HG03521 (cell line): ENCODE measurements at regions not wholly inside any gene's neighbourhood (a gene's known extent, or its start where the extent isn't known, plus 50 kb on each side); places are given as distances from the start of the nearest gene placed in this dataset.
A peak's percentile ranks its signal among the peaks of the same experiment; 100 is the strongest.
"Not testable (repeated sequence)": the region's sequence is repeated elsewhere in the genome, so short reads cannot be mapped to it uniquely, and the experiment has no call there.

Source experiments
- ATAC-seq: cut with Tn5 transposase; IDR thresholded peaks from one replicate; pipeline ENCODE4 v1.9.1; 2021; ENCODE audit warnings: mild to moderate bottlenecking, moderate library complexity; ENCODE audit not compliant: unreplicated experiment

DNA sequence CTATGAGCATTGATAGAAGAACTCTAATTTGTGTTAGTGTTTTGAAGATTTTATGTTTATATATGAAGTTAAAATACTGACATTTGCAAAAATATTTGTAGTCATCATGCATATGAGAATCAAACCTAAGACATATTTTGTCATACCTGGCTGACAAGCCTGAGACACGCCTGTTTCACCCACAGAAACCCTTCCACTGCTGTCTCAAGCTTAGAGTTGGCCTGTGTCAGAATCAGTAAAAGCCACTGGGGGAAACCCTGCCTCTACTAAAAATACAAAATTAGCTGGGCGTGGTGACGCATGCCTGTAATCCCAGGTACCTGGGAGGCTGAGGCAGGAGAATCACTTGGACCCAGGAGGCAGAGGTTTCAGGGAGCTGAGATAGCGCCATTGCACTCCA lies 218.0 kb upstream of the C1QTNF3 start:
- not testable (repeated sequence) for ATAC-seq

DNA sequence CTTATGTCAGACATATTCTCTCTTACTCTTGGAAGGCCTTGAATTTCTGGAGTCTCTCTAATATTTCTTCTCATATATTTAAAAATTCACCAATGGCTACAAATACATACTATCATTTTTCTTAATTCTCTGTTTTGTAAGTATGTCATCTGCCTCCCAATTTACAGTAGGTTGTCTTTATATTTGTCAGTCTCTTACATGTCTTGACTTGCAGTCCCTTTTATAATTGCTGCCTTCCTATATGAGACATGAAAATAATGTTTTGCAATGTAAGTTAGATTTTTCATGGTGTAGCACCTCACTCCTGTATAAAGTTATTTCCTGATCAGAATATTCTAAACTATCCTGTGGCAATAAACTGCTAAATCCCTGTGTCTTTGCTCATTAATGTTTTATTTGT lies 223.1 kb upstream of the C1QTNF3 start:
- not testable (repeated sequence) for ATAC-seq

DNA sequence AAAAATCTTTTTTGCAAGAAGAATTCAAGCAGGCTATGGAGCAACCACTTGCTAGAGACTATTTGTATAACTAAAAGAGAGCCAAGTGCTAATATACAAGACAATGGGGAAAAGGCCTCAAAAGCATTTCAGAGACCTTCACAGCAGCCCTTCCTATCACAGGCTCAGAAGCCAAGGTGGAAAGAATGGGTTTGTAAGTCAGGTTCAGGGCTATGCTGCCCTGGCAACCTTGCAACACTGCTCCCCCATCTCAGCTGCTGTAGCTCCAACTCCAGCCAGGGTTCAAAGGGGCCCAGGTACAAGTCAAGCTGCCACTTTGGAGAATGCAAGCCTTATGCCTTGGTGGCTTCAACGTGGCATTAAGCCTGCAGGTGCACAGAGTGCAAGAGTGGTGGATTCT lies 253.7 kb upstream of the C1QTNF3 start:
- ATAC-seq, result not testable (repeated sequence)

DNA sequence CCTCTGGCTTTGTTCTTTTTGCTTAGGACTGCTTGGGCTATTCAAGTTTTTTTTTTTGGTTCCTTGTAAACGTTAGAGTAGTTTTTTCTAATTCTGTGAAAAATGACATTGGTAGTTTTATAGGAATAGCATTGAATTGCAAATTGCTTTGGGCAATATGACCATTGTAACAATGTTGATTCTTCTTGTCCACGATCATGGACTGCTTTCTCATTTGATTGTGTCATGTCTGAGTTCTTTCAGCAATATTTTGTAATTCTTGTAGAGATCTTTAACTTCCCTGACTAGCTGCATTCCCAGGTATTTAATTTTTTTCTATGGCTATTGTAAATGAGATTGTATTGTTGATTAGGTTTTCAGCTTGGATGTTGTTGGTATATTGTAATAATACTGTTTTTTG lies 286.2 kb upstream of the C1QTNF3 start:
- not testable (repeated sequence) for ATAC-seq

DNA sequence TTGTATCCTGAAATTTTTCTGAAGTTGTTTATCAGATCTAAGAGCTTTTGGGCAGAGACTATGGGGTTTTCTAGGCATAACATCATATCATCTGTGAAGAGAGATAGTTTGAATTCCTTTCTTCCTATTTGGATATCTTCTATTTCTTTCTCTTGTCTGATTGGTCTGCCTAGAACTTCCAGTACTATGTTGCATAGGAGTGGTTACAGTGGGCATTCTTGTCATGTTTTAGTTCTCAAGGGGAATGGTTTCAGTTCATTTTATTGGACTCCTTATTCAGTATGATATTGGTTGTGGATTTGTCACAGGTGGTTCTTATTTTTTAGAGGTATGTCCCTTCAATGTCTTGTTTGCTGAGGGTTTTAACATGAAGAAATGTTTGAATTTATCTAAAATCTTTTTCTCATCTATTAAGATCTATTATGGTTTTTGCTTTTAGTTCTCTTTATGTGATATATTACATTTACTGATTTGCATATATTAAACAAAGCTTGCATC lies 286.6 kb upstream of the C1QTNF3 start:
- ATAC-seq, result not testable (repeated sequence)

DNA sequence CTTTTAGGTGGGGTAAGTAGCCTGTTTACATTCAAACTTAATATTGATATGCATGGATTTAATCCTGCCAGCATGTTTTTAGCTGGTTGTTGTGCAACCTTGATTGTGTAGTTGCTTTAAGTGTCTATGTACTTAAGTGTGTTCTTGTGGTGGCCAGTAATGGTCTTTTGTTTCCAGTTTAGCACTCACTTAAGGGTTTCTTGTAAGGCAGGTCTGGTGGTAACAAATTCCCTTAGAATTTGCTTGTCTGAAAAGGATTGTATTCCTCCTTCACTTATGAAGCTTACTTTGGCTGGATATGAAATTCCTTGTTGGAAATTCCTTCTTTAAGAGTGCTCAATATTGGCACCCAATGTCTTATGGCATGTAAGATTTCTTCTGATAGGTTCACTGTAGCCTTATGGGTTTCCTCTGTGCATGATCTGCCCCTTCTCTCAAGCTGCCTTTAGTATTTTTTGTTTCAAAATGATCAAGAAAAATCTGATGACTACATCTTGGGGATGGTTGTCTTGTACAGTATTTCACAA lies 289.0 kb upstream of the C1QTNF3 start:
- ATAC-seq, result not testable (repeated sequence)

DNA sequence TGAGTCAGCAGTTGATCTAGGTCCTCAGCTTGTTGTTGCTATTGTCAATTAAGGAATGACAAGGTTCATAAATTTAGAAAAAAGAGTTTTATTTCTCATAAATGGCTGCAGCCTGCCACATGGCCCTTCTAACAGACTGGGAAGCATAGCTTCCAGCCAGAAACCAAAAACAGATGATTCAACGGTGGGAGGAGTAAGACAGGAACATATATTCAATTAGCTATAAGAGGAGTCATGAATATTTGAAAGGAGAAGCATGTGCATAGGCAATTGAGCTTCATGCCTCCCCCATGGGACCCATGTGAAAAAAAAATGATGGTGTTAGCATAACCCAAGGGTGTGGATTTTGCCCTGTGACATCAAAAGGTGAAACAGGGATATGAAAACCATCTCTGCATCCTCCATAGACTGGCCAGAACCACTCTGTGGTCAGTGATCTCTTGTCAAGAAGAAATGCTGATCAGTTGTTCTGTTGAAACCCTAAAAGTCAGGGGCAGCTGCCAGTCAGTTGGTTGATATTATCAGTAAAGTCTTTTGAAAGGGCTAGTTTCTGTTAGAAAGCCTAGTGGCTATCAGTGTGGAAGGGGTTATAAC lies 296.5 kb upstream of the C1QTNF3 start:
- ATAC-seq, result not testable (repeated sequence)

DNA sequence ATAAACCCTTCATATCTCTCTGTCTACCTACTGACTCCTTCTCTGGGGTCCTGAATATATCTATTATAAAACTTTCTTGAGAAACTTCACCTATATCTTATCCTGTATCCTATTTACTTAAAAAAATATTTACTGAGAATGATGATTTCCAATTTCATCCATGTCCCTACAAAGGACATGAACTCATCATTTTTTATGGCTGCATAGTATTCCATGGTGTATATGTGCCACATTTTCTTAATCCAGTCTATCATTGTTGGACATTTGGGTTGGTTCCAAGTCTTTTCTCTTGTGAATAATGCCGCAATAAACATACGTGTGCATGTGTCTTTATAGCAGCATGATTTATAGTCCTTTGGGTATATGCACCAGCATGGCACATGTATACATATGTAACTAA lies 301.7 kb upstream of the RAI14 start:
- ATAC-seq, result not testable (repeated sequence)

DNA sequence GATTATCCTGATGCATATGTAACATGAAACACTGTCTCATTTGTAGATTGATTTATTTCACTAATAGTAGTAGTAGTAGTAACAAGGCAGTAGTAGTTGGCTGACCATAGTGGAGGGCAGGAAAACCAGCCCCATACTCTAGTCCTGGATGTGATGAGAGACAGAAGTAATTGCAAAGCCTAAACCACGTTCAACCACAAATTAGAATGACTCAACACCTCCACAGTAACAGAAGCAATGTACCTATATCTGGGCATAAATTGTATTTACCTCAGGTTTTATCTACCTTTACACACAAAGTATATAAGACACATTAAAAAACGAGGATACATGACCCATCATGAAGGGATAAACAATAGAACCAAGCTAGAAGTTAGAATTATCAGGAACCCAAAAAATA lies 284.7 kb upstream of the RAI14 start:
- not testable (repeated sequence) for ATAC-seq

DNA sequence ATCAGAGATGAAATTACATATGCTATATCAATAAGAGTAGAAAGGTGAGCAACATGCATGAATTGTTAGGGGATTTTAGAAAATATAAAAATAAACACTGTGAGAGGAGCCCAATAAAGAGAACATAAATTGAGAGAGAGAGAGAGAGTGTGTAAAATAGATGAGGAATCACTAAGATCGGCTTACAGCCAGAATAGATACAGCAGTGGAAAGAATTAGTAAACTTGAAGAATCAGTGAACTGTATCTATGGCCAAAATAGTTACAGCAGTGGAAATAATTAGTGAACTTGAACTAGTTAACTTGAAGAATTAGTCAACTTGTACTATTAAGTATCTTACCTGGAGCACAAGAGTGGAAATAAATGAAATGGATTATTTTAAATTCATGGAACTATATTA lies 284.3 kb upstream of the RAI14 start:
- not testable (repeated sequence) for ATAC-seq

DNA sequence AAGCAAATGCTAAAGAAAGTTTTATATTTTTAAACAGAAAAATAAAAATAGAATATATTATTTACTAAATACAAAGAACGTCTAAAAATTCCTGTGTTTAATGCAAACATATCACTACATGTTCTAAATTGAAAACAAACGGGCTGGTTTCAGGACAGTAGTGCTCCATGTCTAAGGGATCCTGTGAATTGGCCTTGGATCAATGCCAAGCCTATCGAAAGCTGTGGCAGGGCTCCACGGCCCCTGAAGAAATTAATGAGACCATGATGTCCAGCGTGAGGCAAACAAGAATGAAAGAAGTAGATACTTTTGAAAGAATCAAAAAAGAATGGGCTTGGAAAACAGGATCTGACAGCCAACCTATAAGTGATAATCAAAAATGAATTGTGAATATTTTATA lies 283.4 kb upstream of the RAI14 start:
- ATAC-seq, result not testable (repeated sequence)

DNA sequence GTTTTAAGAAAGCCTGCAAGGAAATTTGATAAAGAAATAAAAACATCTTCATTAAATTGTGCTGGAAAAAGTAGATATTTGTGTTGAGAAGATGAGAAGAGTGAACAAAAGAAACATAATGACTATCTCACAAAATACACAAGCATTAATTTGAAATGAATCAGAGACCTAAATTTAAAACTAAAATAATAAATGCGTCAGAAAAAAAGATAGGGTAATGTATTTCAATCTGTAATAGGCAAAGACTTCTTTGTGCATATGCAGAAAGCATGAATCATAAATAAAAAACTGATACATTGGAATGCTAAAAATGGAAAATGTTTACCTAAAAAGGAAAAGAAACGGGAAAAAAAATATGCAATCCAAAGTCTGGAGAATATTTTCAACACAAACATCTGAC lies 278.5 kb upstream of the RAI14 start:
- ATAC-seq, result not testable (repeated sequence)

DNA sequence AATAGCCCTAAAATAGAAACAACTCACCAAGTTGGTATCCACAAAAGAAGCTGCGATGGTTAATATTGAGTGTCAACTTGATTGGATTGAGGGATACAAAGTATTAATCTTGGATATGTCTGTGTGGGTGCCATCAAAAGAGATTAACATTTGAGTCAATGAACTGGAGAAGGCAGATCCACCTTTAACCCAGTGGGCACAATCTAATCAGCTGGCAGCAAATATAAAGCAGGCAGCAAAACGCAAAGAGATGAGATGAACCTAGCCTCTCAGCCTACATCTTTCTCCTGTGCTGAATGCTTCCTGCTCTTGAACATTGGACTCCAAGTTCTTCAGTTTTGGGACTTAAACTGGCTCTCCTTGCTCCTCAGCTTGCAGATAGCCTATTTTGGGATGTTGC lies 277.6 kb upstream of the RAI14 start:
- not testable (repeated sequence) for ATAC-seq

DNA sequence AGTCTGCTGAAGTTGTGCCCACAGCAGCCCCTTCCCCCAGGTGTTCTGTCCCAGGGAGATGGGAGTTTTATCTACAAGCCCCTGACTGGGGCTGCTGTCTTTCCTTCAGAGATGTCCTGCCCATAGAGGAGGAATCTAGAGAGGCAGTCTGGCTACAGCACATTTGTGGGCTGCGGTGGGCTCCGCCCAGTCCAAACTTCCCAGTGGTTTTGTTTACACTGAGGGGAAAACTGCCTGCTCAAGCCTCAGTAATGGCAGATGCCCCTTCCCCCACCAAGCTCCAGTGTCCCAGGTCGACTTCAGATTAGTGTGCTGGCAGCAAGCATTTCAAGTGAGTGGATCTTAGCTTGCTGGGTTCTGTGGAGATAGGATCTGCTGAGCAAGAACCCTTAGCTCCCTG lies 267.4 kb upstream of the RAI14 start:
- not testable (repeated sequence) for ATAC-seq

DNA sequence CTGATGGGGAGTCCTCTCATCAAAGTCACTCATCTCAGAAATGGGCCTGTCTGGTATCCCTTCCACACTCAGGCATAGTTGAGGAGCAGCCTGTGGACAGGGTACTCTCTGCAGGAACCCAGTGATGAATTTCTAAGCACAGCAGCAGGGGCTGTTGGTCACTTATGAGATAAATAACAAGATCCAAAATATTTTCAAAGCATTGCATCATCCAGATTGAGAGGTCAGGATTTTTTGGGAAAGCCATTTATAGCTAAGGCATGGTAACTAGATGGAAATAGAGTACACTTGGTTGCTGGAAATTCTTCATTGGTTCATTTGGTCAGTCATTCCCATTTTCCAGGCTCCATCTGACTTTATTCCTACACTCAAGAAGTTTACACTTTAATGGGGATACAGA lies 246.8 kb upstream of the RAI14 start:
- ATAC-seq, result no peak

DNA sequence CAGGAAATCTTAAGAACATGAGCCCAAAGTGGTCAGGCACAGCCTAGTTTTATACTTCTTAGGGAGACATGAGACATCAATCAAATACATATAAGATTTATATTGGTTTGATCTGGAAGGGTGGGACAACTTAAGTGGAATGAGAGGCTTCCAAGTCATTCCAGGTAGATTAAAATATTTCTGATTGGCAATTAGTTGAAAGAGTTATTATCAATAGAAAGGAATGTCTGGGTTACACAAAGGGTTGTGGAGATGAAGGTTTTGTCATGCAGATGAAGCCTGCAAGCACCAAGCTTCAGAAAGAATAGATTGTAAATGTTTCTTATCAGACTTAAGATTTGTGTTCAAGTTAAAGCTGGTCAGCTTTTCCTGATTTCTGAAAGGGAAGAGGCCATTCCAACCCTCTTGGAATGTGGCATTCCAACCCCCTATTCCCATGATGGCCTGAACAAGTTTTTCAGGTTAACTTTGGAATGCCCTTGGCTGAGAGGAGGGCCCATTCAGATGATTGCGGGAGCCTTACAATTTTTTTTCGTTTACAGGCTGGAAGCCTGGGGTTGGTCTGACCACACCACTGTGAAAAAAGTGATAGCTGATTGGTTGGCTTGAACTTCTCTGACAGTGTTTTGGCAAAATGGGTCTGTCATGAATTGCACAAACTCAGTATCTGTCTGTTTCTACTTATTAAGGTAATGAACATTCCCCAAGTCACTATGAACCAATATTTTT lies 245.6 kb upstream of the RAI14 start:
- ATAC-seq, result no peak

DNA sequence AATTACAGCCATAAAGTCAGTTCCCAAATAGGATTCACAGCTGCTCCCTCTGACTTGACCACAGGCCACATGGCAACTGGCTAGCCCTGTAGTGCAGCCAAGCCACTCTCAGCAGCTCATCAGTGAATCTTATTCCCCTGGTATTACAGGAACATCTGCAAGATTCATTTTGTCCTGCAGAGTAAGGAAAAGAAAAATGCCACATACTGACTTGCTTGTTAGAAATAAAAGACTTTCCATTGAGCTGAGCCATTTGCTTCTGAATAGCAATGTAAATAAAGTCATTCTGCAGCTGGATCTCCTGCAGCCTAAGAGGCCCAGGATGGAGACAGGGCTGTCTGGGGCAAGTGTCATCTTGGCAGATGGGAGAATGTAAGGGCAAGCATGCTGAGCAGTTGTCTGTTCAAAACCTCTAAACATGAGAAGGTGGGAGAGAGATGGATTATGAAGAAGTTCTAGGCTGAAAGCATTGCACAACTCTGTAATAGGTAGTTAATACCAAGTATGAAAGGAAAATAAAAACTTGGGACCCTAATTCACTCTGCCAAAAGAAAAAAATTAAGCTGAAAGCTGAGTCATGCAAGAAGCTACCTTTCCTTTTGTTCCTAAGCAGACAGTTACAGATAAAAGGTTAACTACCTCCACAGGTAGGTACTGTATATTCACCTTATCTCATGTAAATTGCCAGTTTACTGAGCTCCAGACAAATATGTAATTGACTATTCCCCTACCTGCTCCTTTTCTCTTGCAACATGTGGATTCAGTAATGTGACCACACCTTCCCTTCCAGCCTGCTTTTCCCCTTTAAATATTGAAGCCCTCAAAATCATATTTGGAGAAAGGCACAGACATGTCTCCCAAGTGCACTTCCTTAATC lies 244.4 kb upstream of the RAI14 start:
- ATAC-seq, result no peak

DNA sequence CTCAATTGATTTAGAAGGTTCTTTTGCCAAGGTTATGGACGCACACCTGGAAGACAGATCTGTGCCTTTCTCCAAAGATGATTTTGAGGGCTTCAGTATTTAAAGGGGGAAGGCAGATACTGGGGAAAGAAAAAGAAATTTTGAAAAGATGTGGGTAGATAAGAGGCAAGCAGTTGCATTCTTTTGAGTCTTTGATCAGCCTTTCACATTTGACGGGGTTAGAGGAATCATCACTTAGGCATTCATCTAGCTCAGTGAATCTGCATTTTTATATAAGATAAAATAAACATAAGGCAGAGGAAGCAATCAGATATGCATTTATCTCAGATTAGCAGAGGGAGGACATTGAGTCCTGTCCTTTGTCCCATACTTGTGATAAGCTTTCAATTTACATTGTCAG lies 243.4 kb upstream of the RAI14 start:
- ATAC-seq, result no peak

DNA sequence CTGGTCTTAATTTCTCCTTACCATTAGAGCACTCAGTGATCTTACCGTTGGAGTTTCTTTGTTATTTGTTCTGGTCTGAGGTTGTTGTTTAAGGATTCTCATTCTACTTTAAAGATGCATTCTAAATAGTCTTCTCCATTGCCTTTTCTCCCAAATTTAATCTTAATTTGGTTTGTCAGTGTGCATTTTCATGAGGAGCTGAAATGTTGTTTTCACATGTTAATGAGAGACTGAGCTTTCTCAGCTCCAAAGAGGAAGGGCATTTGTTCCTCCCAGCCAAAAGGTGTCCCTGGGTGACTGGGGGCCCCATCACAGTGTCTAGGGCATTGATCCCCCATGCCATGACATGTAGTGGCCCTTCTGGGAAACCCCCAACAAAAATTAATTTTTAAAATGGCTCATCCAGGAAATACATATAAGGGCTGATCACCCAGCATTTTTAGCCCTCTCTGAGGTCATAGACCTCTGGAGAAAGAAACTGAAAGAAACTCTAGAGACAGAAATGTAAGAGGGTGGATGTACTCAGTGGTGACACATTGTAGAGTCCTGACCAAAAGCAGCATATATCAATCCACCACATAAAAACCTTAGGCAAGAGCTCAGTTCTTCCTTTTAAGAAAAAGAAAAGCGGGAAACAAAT lies 240.4 kb upstream of the RAI14 start:
- peak; percentile 100 for ATAC-seq

DNA sequence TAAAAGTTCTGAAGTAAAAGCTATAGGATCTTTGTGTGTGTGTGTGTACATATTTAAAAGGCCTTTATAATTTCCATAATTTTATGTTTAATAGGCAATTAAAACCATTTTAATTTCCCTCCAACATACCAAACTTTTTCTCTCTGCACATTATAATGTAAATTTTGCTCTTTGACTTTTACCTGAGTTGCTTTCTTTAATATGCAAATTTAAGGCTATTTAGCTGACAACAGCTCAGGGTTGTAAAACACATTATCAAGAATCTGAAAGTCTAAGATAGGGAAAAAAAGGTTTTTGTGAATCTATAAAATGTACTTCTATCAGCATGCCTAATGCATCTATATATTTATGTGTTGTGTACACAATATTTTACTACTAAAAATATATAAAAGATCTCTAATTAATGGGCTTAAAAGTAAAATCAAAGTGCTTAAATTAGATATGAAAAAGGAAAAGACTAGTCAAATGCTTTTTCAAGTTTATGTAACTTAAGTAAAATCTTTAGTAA lies 239.6 kb upstream of the RAI14 start:
- no peak for ATAC-seq

DNA sequence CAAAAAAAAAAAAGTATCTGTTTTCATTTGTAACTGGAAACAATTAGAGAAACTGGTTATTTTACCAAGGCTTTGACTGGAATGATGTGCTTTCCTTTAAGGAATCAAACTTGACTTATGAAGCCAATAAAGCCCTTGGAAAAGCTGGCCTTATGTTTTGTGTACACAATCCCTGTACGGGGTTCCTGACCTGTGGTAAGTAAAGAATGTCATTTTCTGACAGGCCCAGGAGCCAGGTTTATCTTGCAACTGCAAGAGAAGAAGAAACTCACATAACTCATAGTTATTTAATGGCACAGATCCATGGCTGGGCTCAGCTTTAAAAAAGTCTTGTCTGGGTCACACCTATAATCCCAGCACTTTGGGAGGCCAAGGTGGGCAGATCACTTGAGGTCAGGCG lies 235.9 kb upstream of the RAI14 start:
- not testable (repeated sequence) for ATAC-seq
